GM12872 (cell line): ENCODE measurements at regions not wholly inside any gene's neighbourhood (a gene's known extent, or its start where the extent isn't known, plus 50 kb on each side); places are given as distances from the start of the nearest gene placed in this dataset.

Experiments
- TF ChIP-seq, protein P1 (sequence below): IDR thresholded peaks from 3 replicates; pipeline ENCODE4 v1.5.1; 2011; ENCODE audit warnings: low read depth, mild to moderate bottlenecking, low read length, moderate library complexity; ENCODE audit not compliant: insufficient read depth

DNA sequence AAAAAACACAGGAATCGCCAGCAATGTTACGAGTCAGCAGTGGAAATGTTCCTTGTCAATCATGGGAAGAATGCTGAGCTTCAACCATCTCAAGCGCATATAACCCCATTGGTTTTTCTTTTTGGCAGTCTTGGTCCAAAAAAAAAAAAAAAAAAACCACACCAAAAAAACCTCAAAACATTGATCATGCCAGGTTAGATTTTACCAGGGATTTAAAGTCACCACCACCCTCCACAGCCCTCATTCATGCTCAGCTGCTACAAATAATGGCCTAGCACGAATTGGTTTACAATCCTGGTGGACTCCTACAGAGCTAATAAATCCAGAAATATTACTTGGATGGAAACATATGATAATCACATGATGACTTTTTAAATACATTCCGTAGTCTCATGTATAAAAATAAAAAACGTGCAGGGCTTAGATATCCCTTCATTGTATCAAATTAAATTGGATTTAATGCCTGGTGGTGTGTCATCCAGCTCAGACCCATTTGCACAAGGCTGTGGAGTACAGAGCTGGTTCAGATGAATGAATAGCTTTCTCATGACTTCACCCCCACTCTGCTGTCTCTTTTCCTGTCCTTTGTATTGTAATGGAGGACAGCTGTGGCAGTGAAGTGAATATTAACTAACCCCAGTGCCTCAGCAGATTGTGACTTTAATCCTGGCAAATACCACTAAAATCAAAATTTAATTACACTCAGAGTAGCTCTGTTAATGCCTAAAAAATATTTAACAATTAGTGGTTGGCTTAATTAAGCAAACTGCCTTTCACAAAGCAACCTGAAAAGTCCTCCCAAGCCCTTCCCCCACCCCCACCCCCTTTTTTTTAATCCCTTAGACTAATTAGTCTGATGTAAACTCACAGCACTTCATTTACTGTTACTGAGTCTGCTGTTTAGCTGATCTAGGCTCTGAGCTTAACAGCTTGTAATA lies 626.5 kb upstream of the ZNF608 start:
- TF ChIP-seq, protein P1, sequence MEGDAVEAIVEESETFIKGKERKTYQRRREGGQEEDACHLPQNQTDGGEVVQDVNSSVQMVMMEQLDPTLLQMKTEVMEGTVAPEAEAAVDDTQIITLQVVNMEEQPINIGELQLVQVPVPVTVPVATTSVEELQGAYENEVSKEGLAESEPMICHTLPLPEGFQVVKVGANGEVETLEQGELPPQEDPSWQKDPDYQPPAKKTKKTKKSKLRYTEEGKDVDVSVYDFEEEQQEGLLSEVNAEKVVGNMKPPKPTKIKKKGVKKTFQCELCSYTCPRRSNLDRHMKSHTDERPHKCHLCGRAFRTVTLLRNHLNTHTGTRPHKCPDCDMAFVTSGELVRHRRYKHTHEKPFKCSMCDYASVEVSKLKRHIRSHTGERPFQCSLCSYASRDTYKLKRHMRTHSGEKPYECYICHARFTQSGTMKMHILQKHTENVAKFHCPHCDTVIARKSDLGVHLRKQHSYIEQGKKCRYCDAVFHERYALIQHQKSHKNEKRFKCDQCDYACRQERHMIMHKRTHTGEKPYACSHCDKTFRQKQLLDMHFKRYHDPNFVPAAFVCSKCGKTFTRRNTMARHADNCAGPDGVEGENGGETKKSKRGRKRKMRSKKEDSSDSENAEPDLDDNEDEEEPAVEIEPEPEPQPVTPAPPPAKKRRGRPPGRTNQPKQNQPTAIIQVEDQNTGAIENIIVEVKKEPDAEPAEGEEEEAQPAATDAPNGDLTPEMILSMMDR: no peak

DNA sequence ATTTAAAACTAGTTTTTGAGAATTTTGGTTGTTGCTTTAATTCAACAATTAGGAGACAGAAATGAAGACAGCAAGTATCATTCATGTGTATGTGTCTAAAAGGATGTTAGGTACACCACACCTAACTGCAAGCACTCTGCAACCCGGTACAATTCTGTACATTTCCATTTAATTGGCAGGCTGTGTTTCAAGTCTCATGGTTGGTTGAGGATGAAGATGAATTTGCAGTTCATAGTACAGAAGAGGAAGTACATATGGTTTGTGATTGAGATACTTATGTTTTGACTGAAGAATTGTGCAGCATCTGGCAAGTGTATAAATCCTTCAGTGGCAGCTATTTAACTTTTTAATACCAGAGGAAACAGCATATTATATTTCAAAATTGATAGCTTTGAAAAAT lies 628.7 kb upstream of the ZNF608 start:
- TF ChIP-seq, protein P1: no peak

DNA sequence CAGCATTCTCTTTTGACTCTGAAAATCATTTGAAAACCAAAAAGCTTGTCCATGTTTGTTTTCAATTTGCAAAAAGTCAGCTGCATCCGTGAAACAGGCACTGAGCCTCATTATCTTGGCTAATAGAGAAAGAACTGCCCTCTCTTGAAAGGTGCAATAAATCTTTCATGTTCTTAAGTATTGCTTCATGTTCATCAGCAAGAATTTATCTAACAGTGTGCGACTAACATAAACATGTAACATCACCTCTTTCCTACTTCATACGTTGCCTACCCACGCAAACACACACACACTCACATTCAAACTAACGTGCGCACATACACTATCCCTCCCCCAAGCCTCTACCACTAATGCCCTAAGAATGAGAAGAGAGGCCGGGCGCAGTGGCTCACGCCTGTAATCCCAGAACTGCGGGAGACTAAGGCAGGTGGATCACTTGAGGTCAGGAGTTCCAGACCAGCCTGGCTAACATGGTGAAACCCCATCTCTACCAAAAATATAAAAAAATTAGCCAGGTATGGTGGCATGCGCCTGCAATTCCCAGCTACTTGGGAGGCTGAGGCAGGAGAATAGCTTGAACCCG lies 629.7 kb upstream of the ZNF608 start:
- TF ChIP-seq, protein P1: no peak

DNA sequence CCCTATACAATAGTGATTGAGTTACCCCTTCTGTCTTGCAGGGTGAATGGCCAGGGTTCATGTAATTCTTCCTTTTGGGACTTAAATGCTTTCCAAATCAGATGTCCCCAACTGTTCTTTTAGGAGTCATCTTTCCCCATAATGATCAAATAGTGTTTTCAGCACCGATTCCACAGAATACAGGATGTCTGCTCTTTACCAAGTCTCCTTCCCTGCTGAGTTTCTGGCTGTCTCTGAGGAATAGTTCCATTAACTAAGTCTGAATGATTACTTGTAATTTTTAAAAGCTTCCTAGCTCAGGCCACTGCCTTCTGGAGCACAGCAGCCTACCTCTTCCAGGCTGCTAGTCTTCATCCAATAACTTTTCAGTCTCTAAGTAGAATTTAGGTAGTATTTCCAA lies 630.7 kb upstream of the ZNF608 start:
- TF ChIP-seq, protein P1: no peak

DNA sequence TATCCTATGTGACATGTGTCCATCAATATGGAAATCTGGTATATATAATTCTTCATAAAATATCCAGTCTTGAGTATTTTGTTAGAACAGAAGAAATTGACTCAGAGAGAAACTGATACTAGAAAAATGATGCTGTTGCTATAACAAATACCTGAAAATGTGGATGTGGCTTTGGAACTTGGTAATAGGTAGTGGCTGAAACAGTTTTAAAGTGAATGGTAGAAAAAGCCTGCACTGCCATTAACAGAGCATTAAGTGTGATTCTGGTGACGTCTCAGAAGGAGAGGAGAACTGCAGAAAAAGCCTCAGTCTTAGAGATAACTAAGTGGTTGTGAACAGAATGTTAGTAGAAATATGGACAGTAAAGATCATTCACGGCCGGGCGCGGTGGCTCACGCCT lies 634.9 kb upstream of the ZNF608 start:
- TF ChIP-seq, protein P1: no peak

DNA sequence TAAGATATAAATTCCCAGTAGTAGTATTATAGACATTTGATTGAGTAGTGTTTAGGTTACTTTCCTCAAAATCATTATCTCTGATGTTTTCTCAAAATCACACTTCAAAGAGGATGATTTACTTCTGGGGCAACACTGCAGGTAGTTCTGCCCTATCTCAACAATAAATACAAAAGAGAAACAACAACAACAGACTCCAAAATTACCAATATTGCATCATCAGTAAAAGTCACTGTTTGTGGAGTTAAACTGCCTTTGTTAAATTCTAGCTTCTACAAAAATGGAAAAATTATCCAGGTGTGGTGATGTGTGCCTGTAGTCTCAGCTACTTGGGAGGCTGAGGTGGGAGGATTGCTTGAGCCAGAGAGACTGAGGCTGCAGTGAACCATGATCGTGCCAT lies 637.6 kb upstream of the ZNF608 start:
- TF ChIP-seq, protein P1: no peak

DNA sequence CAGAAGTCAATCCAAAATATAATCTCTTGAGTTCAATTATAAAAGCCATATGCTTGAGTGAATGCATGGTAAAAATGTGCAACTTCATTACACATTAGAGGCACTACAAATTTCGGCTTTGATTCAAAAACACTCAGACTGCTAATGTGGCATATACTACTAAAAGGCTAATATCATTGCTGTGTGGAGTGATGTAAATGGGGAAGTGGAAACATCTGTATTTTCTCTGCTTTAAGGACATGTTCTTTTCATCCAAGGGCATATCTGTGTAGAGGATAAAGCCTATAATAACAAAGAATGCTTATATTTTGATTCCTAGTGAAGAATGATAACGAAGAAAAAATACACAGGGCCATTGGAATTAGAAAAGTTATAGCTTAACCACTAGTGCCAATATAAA lies 643.9 kb upstream of the ZNF608 start:
- TF ChIP-seq, protein P1: no peak
